ENCODE measurements at regions not wholly inside any gene's neighbourhood (a gene's known extent, or its start where the extent isn't known, plus 50 kb on each side); places are given as distances from the start of the nearest gene placed in this dataset.

GRCh38 chr2:104016801-104017200 is 837.1 kb upstream of the POU3F3 start:
- no TSS peak for BruUV-seq (replicated peaks)
- DNase-seq = no peak
- intact Hi-C loops (cut with micrococcal nuclease; ENCODE audit: unreplicated experiment) = no loop called here
- peaks cover 18% of the 10 kb centered on the region for H3K9me3 Mint-ChIP-seq (ENCODE audit: low read depth, unreplicated experiment)
- H3K27ac Mint-ChIP-seq (ENCODE audit: unreplicated experiment) = no peak overlapping the region
- no peaks in the 10 kb centered on the region for H3K4me1 Mint-ChIP-seq (ENCODE audit: low read depth, unreplicated experiment)
- no peaks in the 10 kb centered on the region for H3K36me3 Mint-ChIP-seq (ENCODE audit: insufficient read depth, unreplicated experiment)
- no peak overlapping the region for H3K4me3 Mint-ChIP-seq (ENCODE audit: low read depth, unreplicated experiment)
- no peaks in the 10 kb centered on the region for H3K27me3 Mint-ChIP-seq (ENCODE audit: unreplicated experiment)
- CTCF ChIA-PET = no interaction called here
- no peak for TF ChIP-seq CTCF (IDR thresholded peaks at IDR 0.05; ENCODE audit: unreplicated experiment)

- intact Hi-C loops (cut with micrococcal nuclease; ENCODE audit: unreplicated experiment) = no loop called here
- Mint-ChIP-seq H3K36me3 (ENCODE audit: insufficient read depth, unreplicated experiment) (no peaks in the 10 kb centered on the region), H3K27me3 (ENCODE audit: unreplicated experiment) (no peaks in the 10 kb centered on the region), H3K9me3 (ENCODE audit: low read depth, unreplicated experiment) (peaks cover 6% of the 10 kb centered on the region), H3K4me1 (ENCODE audit: low read depth, unreplicated experiment) (no peaks in the 10 kb centered on the region), H3K27ac (ENCODE audit: unreplicated experiment) (no peak overlapping the region), H3K4me3 (ENCODE audit: low read depth, unreplicated experiment) (no peak overlapping the region)
- DNase-seq = no peak
- no peak for TF ChIP-seq CTCF (IDR thresholded peaks at IDR 0.05; ENCODE audit: unreplicated experiment)
- CTCF ChIA-PET = no interaction called here
- BruUV-seq (replicated peaks) = no TSS peak
These were observed 830.6 kb upstream of the POU3F3 start for GRCh38 chr2:104023306-104023705.

- Mint-ChIP-seq H3K27ac (ENCODE audit: unreplicated experiment) (no peak overlapping the region), H3K36me3 (ENCODE audit: insufficient read depth, unreplicated experiment) (no peaks in the 10 kb centered on the region), H3K4me3 (ENCODE audit: low read depth, unreplicated experiment) (no peak overlapping the region), H3K9me3 (ENCODE audit: low read depth, unreplicated experiment) (peaks cover 7% of the 10 kb centered on the region), H3K4me1 (ENCODE audit: low read depth, unreplicated experiment) (no peaks in the 10 kb centered on the region), H3K27me3 (ENCODE audit: unreplicated experiment) (no peaks in the 10 kb centered on the region)
- no peak for DNase-seq
- no TSS peak for BruUV-seq (replicated peaks)
- CTCF ChIA-PET = no interaction called here
- intact Hi-C loops (cut with micrococcal nuclease; ENCODE audit: unreplicated experiment) = no loop called here
- no peak for TF ChIP-seq CTCF (IDR thresholded peaks at IDR 0.05; ENCODE audit: unreplicated experiment)
These were observed 830.1 kb upstream of the POU3F3 start for GRCh38 chr2:104023765-104024164.

GRCh38 chr2:104025295-104025694 is 828.6 kb upstream of the POU3F3 start:
- no peak for TF ChIP-seq CTCF (IDR thresholded peaks at IDR 0.05; ENCODE audit: unreplicated experiment)
- no peaks in the 10 kb centered on the region for H3K27me3 Mint-ChIP-seq (ENCODE audit: unreplicated experiment)

GRCh38 chr2:104026725-104027124 is 827.2 kb upstream of the POU3F3 start:
- H3K36me3 Mint-ChIP-seq (ENCODE audit: insufficient read depth, unreplicated experiment) = no peaks in the 10 kb centered on the region
- H3K27me3 Mint-ChIP-seq (ENCODE audit: unreplicated experiment) = no peaks in the 10 kb centered on the region
- no peak overlapping the region for H3K27ac Mint-ChIP-seq (ENCODE audit: unreplicated experiment)
- CTCF ChIA-PET = no interaction called here
- no TSS peak for BruUV-seq (replicated peaks)
- no peak overlapping the region for H3K4me3 Mint-ChIP-seq (ENCODE audit: low read depth, unreplicated experiment)
- intact Hi-C loops (cut with micrococcal nuclease; ENCODE audit: unreplicated experiment) = no loop called here
- H3K4me1 Mint-ChIP-seq (ENCODE audit: low read depth, unreplicated experiment) = no peaks in the 10 kb centered on the region
- H3K9me3 Mint-ChIP-seq (ENCODE audit: low read depth, unreplicated experiment) = peaks cover 6% of the 10 kb centered on the region
- no peak for DNase-seq
- no peak for TF ChIP-seq CTCF (IDR thresholded peaks at IDR 0.05; ENCODE audit: unreplicated experiment)

More at GRCh38 chr2:104025295-104025694, 828.6 kb upstream of the POU3F3 start:
- H3K27ac Mint-ChIP-seq (ENCODE audit: unreplicated experiment) = no peak overlapping the region
- H3K9me3 Mint-ChIP-seq (ENCODE audit: low read depth, unreplicated experiment) = peaks cover 6% of the 10 kb centered on the region
- no peak overlapping the region for H3K4me3 Mint-ChIP-seq (ENCODE audit: low read depth, unreplicated experiment)
- no peaks in the 10 kb centered on the region for H3K36me3 Mint-ChIP-seq (ENCODE audit: insufficient read depth, unreplicated experiment)
- intact Hi-C loops (cut with micrococcal nuclease; ENCODE audit: unreplicated experiment) = no loop called here
- no TSS peak for BruUV-seq (replicated peaks)
- DNase-seq = no peak
- CTCF ChIA-PET = no interaction called here
- no peaks in the 10 kb centered on the region for H3K4me1 Mint-ChIP-seq (ENCODE audit: low read depth, unreplicated experiment)

All from Calu3 (cell line).